ENCODE measurements at regions not wholly inside any gene's neighbourhood (a gene's known extent, or its start where the extent isn't known, plus 50 kb on each side); places are given as distances from the start of the nearest gene placed in this dataset.

- Histone ChIP-seq H3K36me3 (ENCODE audit: control insufficient read depth in 4 of 4, insufficient read depth in 4 of 4, low read length in 4 of 4) (no peaks in the 10 kb centered on the region), H3K27ac (ENCODE audit: low read depth in 1 of 2, low read length in 1 of 2) (no peak overlapping the region), H3K4me3 (no peak overlapping the region), H3K9ac (ENCODE audit: insufficient read depth in 1 of 2, low read length in 2 of 2) (no peak overlapping the region), H3K9me3 (ENCODE audit: control insufficient read depth in 4 of 4, insufficient read depth in 3 of 4, low read length in 3 of 4) (no peaks in the 10 kb centered on the region), H3K27me3 (ENCODE audit: control insufficient read depth in 3 of 3, insufficient read depth in 3 of 3, low read length in 2 of 3) (no peaks in the 10 kb centered on the region), H3K4me1 (ENCODE audit: control insufficient read depth in 5 of 5, insufficient read depth in 5 of 5, low read length in 5 of 5) (no peaks in the 10 kb centered on the region)
- TF ChIP-seq CTCF (IDR thresholded peaks at IDR 0.05; ENCODE audit: control extremely low read depth, extremely low read depth) = no peak
- ATAC-seq (ENCODE audit: insufficient read depth, low FRiP score) = no peak
- WGBS, 2 donors = 84 to 85% methylated on average over 3 of the region's 3 CpGs
- no peak for DNase-seq
Observed at GRCh38 chr7:125681508-125681907, 751.9 kb upstream of the POT1 start.

- Histone ChIP-seq H3K27me3 (ENCODE audit: control insufficient read depth in 3 of 3, insufficient read depth in 3 of 3, low read length in 2 of 3) (no peaks in the 10 kb centered on the region), H3K9me3 (ENCODE audit: control insufficient read depth in 4 of 4, insufficient read depth in 3 of 4, low read length in 3 of 4) (no peaks in the 10 kb centered on the region), H3K9ac (ENCODE audit: insufficient read depth in 1 of 2, low read length in 2 of 2) (no peak overlapping the region), H3K4me3 (no peak overlapping the region), H3K27ac (ENCODE audit: low read depth in 1 of 2, low read length in 1 of 2) (no peak overlapping the region), H3K36me3 (ENCODE audit: control insufficient read depth in 4 of 4, insufficient read depth in 4 of 4, low read length in 4 of 4) (no peaks in the 10 kb centered on the region), H3K4me1 (ENCODE audit: control insufficient read depth in 5 of 5, insufficient read depth in 5 of 5, low read length in 5 of 5) (no peaks in the 10 kb centered on the region)
- WGBS, 2 donors = 83 to 86% methylated on average over 2 of the region's 2 CpGs
- DNase-seq = no peak
- no peak for TF ChIP-seq CTCF (IDR thresholded peaks at IDR 0.05; ENCODE audit: control extremely low read depth, extremely low read depth)
- no peak for ATAC-seq (ENCODE audit: insufficient read depth, low FRiP score)
Observed at GRCh38 chr7:125678771-125679170, 749.1 kb upstream of the POT1 start.

GRCh38 chr7:125675640-125676039, 746.0 kb upstream of the POT1 start:
- no peak for TF ChIP-seq CTCF (IDR thresholded peaks at IDR 0.05; ENCODE audit: control extremely low read depth, extremely low read depth)
- H3K9ac ChIP-seq (ENCODE audit: insufficient read depth in 1 of 2, low read length in 2 of 2) = no peak overlapping the region
- no peak overlapping the region for H3K27ac ChIP-seq (ENCODE audit: low read depth in 1 of 2, low read length in 1 of 2)
- no peaks in the 10 kb centered on the region for H3K4me1 ChIP-seq (ENCODE audit: control insufficient read depth in 5 of 5, insufficient read depth in 5 of 5, low read length in 5 of 5)
- WGBS, 2 donors = 28 to 35% methylated on average over 2 of the region's 2 CpGs
- H3K4me3 ChIP-seq = no peak overlapping the region
- no peaks in the 10 kb centered on the region for H3K36me3 ChIP-seq (ENCODE audit: control insufficient read depth in 4 of 4, insufficient read depth in 4 of 4, low read length in 4 of 4)
- ATAC-seq (ENCODE audit: insufficient read depth, low FRiP score) (no peak), DNase-seq (no peak)
- no peaks in the 10 kb centered on the region for H3K9me3 ChIP-seq (ENCODE audit: control insufficient read depth in 4 of 4, insufficient read depth in 3 of 4, low read length in 3 of 4)
- H3K27me3 ChIP-seq (ENCODE audit: control insufficient read depth in 3 of 3, insufficient read depth in 3 of 3, low read length in 2 of 3) = no peaks in the 10 kb centered on the region

GRCh38 chr7:125675169-125675568, 745.5 kb upstream of the POT1 start:
- no peak overlapping the region for H3K4me3 ChIP-seq
- no peaks in the 10 kb centered on the region for H3K4me1 ChIP-seq (ENCODE audit: control insufficient read depth in 5 of 5, insufficient read depth in 5 of 5, low read length in 5 of 5)
- no peak overlapping the region for H3K9ac ChIP-seq (ENCODE audit: insufficient read depth in 1 of 2, low read length in 2 of 2)
- no peak for TF ChIP-seq CTCF (IDR thresholded peaks at IDR 0.05; ENCODE audit: control extremely low read depth, extremely low read depth)
- no peak overlapping the region for H3K27ac ChIP-seq (ENCODE audit: low read depth in 1 of 2, low read length in 1 of 2)
- ATAC-seq (ENCODE audit: insufficient read depth, low FRiP score) = no peak
- H3K36me3 ChIP-seq (ENCODE audit: control insufficient read depth in 4 of 4, insufficient read depth in 4 of 4, low read length in 4 of 4) = no peaks in the 10 kb centered on the region
- no peak for DNase-seq
- H3K27me3 ChIP-seq (ENCODE audit: control insufficient read depth in 3 of 3, insufficient read depth in 3 of 3, low read length in 2 of 3) = no peaks in the 10 kb centered on the region
- WGBS, 2 donors = 91 to 94% methylated on average over 4 of the region's 4 CpGs
- H3K9me3 ChIP-seq (ENCODE audit: control insufficient read depth in 4 of 4, insufficient read depth in 3 of 4, low read length in 3 of 4) = no peaks in the 10 kb centered on the region

Measured in lung (tissue), 11 donors.